Neutrophil (primary cell): ENCODE measurements at regions not wholly inside any gene's neighbourhood (a gene's known extent, or its start where the extent isn't known, plus 50 kb on each side); places are given as distances from the start of the nearest gene placed in this dataset.
"Not testable (repeated sequence)": the region's sequence is repeated elsewhere in the genome, so short reads cannot be mapped to it uniquely, and the experiment has no call there.

Experiments
- H3K27ac ChIP-seq: fragments of 200-600 bp; sonication (generic); 2 replicates; pipeline ENCODE4 v1.5.1; 2016; ENCODE audit warnings: mild to moderate bottlenecking, moderate library complexity
- H3K27me3 ChIP-seq: fragments of 200-600 bp; sonication (generic); 2 replicates; pipeline ENCODE4 v1.6.0; 2016; ENCODE audit warnings: mild to moderate bottlenecking
- H3K36me3 ChIP-seq: fragments of 200-600 bp; sonication (generic); 2 replicates; pipeline ENCODE4 v1.5.1; 2017
- H3K4me1 ChIP-seq, 2 experiments: fragments of 200-600 bp in 1 of 2; sonication (generic) in 1 of 2; 1 replicate in 1 of 2; 2 replicates in 1 of 2; pipeline versions ENCODE4 v1.5.1 to v1.6.1; 2013 to 2016; ENCODE audit warnings: low read depth in 1 of 2, low read length in 1 of 2, mild to moderate bottlenecking in 1 of 2, moderate library complexity in 1 of 2; ENCODE audit not compliant: control insufficient read depth in 1 of 2, insufficient read depth in 1 of 2
- H3K4me3 ChIP-seq, 2 experiments: fragments of 200-600 bp in 1 of 2; sonication (generic) in 1 of 2; 1 replicate in 1 of 2; 2 replicates in 1 of 2; pipeline ENCODE4 v1.5.1; 2013 to 2016; ENCODE audit warnings: low read depth in 1 of 2, low read length in 1 of 2, mild to moderate bottlenecking in 1 of 2, moderate library complexity in 1 of 2
- H3K9me3 ChIP-seq: fragments of 200-600 bp; sonication (generic); 2 replicates; pipeline ENCODE4 v1.5.1; 2016
- CTCF ChIP-seq: fragments of 200-600 bp; sonication (generic); IDR thresholded peaks from 2 replicates; pipeline ENCODE4 v1.5.1; 2016; ENCODE audit warnings: antibody characterized with exemption

GRCh38 chr4:160364217-160364616 is 1261.3 kb downstream of the RAPGEF2 start:
- no peak for TF ChIP-seq CTCF
- H3K4me1 ChIP-seq, result no peaks in the 10 kb centered on the region
- no peaks in the 10 kb centered on the region for H3K36me3 ChIP-seq
- H3K27me3 ChIP-seq, result no peaks in the 10 kb centered on the region
- H3K9me3 ChIP-seq, result no peaks in the 10 kb centered on the region
- H3K27ac ChIP-seq, result no peak overlapping the region
- no peak overlapping the region for H3K4me3 ChIP-seq

GRCh38 chr4:160364665-160365064 is 1261.8 kb downstream of the RAPGEF2 start:
- not testable (repeated sequence) for H3K27ac ChIP-seq, H3K9me3 ChIP-seq, H3K27me3 ChIP-seq, H3K4me1 ChIP-seq, H3K36me3 ChIP-seq, H3K4me3 ChIP-seq

GRCh38 chr4:160365383-160365782 is 1262.5 kb downstream of the RAPGEF2 start:
- H3K4me3 ChIP-seq, H3K9me3 ChIP-seq, H3K27ac ChIP-seq, H3K27me3 ChIP-seq, H3K36me3 ChIP-seq, H3K4me1 ChIP-seq: not testable (repeated sequence)

GRCh38 chr4:160370046-160370445 is 1267.2 kb downstream of the RAPGEF2 start:
- H3K36me3 ChIP-seq, result no peaks in the 10 kb centered on the region
- no peaks in the 10 kb centered on the region for H3K27me3 ChIP-seq
- no peak overlapping the region for H3K27ac ChIP-seq
- H3K4me3 ChIP-seq, result no peak overlapping the region
- no peaks in the 10 kb centered on the region for H3K4me1 ChIP-seq
- TF ChIP-seq CTCF, result no peak
- H3K9me3 ChIP-seq, result no peaks in the 10 kb centered on the region

- Histone ChIP-seq H3K4me1 (no peaks in the 10 kb centered on the region), H3K9me3 (no peaks in the 10 kb centered on the region), H3K27me3 (no peaks in the 10 kb centered on the region), H3K4me3 (no peak overlapping the region), H3K36me3 (no peaks in the 10 kb centered on the region), H3K27ac (no peak overlapping the region)
- TF ChIP-seq CTCF, result no peak
Observed at GRCh38 chr4:160371446-160371845, 1268.6 kb downstream of the RAPGEF2 start.

GRCh38 chr4:160372390-160372789 is 1269.5 kb downstream of the RAPGEF2 start:
- no peak for TF ChIP-seq CTCF
- Histone ChIP-seq H3K36me3 (no peaks in the 10 kb centered on the region), H3K27me3 (no peaks in the 10 kb centered on the region), H3K9me3 (no peaks in the 10 kb centered on the region), H3K4me3 (no peak overlapping the region), H3K27ac (no peak overlapping the region), H3K4me1 (no peaks in the 10 kb centered on the region)

GRCh38 chr4:160373911-160374310 is 1271.0 kb downstream of the RAPGEF2 start:
- H3K4me1 ChIP-seq, result no peaks in the 10 kb centered on the region
- H3K36me3 ChIP-seq, result no peaks in the 10 kb centered on the region
- no peaks in the 10 kb centered on the region for H3K9me3 ChIP-seq
- no peaks in the 10 kb centered on the region for H3K27me3 ChIP-seq
- no peak overlapping the region for H3K4me3 ChIP-seq
- TF ChIP-seq CTCF, result no peak
- no peak overlapping the region for H3K27ac ChIP-seq
